ENCODE measurements at regions not wholly inside any gene's neighbourhood (a gene's known extent, or its start where the extent isn't known, plus 50 kb on each side); places are given as distances from the start of the nearest gene placed in this dataset.

DNA sequence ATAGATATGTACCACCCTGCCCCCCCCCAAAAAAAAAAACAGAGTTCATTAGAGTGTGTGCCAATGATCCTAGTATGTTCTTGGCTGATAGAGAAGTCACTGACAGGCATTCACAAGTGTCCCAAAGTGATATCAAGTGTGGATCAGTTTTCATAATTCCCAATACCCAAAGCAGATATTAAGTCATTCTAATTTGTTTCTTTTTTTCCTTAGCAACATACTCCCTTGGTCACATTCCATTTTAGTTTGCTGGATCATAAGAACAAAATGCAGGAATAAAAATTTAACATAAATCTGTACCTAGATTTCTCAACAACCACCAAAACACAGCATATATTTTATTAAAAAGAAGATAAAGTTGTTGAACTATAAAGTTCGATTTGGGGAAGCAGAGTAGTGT is 129.8 kb upstream of the PALMD start:
- TF ChIP-seq, protein P1, sequence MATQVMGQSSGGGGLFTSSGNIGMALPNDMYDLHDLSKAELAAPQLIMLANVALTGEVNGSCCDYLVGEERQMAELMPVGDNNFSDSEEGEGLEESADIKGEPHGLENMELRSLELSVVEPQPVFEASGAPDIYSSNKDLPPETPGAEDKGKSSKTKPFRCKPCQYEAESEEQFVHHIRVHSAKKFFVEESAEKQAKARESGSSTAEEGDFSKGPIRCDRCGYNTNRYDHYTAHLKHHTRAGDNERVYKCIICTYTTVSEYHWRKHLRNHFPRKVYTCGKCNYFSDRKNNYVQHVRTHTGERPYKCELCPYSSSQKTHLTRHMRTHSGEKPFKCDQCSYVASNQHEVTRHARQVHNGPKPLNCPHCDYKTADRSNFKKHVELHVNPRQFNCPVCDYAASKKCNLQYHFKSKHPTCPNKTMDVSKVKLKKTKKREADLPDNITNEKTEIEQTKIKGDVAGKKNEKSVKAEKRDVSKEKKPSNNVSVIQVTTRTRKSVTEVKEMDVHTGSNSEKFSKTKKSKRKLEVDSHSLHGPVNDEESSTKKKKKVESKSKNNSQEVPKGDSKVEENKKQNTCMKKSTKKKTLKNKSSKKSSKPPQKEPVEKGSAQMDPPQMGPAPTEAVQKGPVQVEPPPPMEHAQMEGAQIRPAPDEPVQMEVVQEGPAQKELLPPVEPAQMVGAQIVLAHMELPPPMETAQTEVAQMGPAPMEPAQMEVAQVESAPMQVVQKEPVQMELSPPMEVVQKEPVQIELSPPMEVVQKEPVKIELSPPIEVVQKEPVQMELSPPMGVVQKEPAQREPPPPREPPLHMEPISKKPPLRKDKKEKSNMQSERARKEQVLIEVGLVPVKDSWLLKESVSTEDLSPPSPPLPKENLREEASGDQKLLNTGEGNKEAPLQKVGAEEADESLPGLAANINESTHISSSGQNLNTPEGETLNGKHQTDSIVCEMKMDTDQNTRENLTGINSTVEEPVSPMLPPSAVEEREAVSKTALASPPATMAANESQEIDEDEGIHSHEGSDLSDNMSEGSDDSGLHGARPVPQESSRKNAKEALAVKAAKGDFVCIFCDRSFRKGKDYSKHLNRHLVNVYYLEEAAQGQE (IDR thresholded peaks at IDR 0.05; ENCODE audit: insufficient read depth in 1 of 2, low read depth in 2 of 2, low read length in 2 of 2) = no peak
- TF ChIP-seq FOXP2 (optimal IDR thresholded peaks at IDR 0.05; ENCODE audit: borderline replicate concordance, extremely low read depth, extremely low read length, insufficient read depth) = no peak

DNA sequence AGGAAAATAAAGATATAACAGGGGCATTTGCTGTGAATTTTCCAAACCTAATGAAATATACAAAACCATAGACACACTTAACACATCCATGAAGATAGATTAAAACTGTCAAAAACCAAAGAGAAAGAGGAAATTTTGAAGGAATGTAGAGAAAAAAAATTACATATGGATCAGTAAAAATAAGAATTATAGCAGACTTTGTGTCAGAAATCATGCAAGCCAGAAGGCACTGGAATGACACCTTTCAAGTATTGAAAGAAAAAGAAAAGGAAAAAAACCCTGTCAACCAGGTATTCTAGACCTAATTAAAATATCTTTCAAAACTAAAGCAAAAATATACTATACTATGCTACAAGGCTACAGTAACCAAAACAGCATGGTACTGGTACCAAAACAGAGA is 125.8 kb upstream of the PALMD start:
- TF ChIP-seq, protein P1 (IDR thresholded peaks at IDR 0.05; ENCODE audit: insufficient read depth in 1 of 2, low read depth in 2 of 2, low read length in 2 of 2) = no peak
- no peak for TF ChIP-seq POLR2AphosphoS5 (IDR thresholded peaks at IDR 0.05; ENCODE audit: low read depth, low read length)
- TF ChIP-seq FOXP2 (optimal IDR thresholded peaks at IDR 0.05; ENCODE audit: borderline replicate concordance, extremely low read depth, extremely low read length, insufficient read depth) = no peak
- no peak for TF ChIP-seq TAF1 (IDR thresholded peaks at IDR 0.05; ENCODE audit: borderline replicate concordance, insufficient read depth, low read length)
- TF ChIP-seq SIN3A (IDR thresholded peaks at IDR 0.05; ENCODE audit: borderline replicate concordance, insufficient read depth, low read length) = no peak

DNA sequence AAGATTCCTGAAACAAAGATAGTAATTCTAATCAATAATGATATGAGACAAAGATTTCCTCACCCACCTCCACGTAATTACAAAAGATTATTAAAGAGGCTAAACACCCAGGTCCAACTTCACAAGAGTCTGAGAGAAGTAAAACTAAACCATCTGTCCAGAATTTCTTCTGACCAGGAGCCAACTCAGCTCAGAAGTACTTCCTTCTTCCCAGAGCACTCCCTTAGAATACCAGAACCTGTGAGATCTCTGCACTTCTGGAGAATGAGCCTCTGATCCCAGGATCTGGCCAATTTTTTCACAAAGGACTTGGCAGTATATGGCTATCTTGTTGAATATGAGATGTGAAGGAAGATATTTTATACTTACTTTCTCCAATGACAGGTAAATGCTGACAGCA is 120.6 kb upstream of the PALMD start:
- TF ChIP-seq TAF1 (IDR thresholded peaks at IDR 0.05; ENCODE audit: borderline replicate concordance, insufficient read depth, low read length) (no peak), FOXP2 (optimal IDR thresholded peaks at IDR 0.05; ENCODE audit: borderline replicate concordance, extremely low read depth, extremely low read length, insufficient read depth) (no peak), POLR2AphosphoS5 (IDR thresholded peaks at IDR 0.05; ENCODE audit: low read depth, low read length) (no peak), SIN3A (IDR thresholded peaks at IDR 0.05; ENCODE audit: borderline replicate concordance, insufficient read depth, low read length) (no peak)
- TF ChIP-seq, protein P1 (IDR thresholded peaks at IDR 0.05; ENCODE audit: insufficient read depth in 1 of 2, low read depth in 2 of 2, low read length in 2 of 2) = no peak

DNA sequence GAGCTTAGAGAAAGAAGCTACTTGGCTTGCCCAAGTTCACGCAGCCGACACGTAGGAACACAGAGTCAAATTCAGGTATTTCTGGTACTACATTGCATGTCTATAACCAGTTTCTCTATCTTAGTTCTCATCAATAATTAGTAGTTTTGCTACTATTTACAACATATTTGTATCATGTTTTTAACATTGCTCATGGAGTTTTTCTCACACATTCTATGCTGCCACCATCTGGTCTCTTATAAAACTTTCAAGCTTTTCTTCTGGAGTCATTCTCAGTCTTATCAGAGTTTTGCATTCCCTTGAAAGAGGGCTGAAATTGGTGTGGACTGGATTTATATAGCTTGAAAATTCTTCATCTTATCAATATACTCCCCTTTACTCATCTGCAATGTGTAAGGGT is 118.8 kb upstream of the PALMD start:
- TF ChIP-seq, protein P1 (IDR thresholded peaks at IDR 0.05; ENCODE audit: insufficient read depth in 1 of 2, low read depth in 2 of 2, low read length in 2 of 2) = no peak
- TF ChIP-seq TAF1 (IDR thresholded peaks at IDR 0.05; ENCODE audit: borderline replicate concordance, insufficient read depth, low read length) (no peak), POLR2AphosphoS5 (IDR thresholded peaks at IDR 0.05; ENCODE audit: low read depth, low read length) (no peak), FOXP2 (optimal IDR thresholded peaks at IDR 0.05; ENCODE audit: borderline replicate concordance, extremely low read depth, extremely low read length, insufficient read depth) (no peak), SIN3A (IDR thresholded peaks at IDR 0.05; ENCODE audit: borderline replicate concordance, insufficient read depth, low read length) (no peak)

DNA sequence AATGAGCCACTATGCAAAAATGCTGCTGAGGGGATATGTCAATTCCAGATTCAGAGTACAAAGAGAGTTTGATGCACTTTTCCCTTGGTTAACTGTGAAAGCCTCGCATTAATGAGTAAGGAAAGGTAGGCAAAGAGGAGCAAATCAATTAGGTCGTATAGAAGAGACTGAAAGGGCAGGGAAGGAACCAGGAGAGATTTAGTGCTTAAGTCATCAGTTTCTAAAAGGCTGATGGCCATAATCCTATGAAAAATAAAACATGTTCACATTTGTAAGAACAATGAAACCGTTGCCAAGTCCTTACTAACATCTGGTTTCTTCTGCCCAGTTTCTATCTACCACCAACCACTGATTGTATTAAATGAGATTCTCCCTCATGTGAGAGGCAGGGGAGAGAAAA is 118.4 kb upstream of the PALMD start:
- no peak for TF ChIP-seq TAF1 (IDR thresholded peaks at IDR 0.05; ENCODE audit: borderline replicate concordance, insufficient read depth, low read length)
- TF ChIP-seq SIN3A (IDR thresholded peaks at IDR 0.05; ENCODE audit: borderline replicate concordance, insufficient read depth, low read length) = no peak
- TF ChIP-seq, protein P1 (IDR thresholded peaks at IDR 0.05; ENCODE audit: insufficient read depth in 1 of 2, low read depth in 2 of 2, low read length in 2 of 2) = no peak
- no peak for TF ChIP-seq POLR2AphosphoS5 (IDR thresholded peaks at IDR 0.05; ENCODE audit: low read depth, low read length)
